HepG2 (cell line): ENCODE measurements at regions not wholly inside any gene's neighbourhood (a gene's known extent, or its start where the extent isn't known, plus 50 kb on each side); places are given as distances from the start of the nearest gene placed in this dataset.

Source experiments
- ATAC-seq: fragments of 200-7000 bp; cut with Tn5 transposase; 3 replicates; pipeline ENCODE4 v1.9.1; 2020; ENCODE audit warnings: mild to moderate bottlenecking, moderate library complexity
- BruUV-seq: library from RNA; stranded (reverse); fragments of 400-500 nt; replicated peaks from 2 replicates; lab custom pipeline; 2021; lab: Mats Ljungman, UMichigan
- CTCF ChIA-PET: fragments of 300-600 bp; formaldehyde crosslinking; extraction: SDS; loops from one replicate; lab custom pipeline; 2021; ENCODE audit warnings: low total read pairs, inconsistent platforms, low intra/inter-chr PET ratio; lab: Yijun Ruan, JAX
- POLR2A ChIA-PET: fragments of 350-600 bp; sonication (Branson Sonifier 250); formaldehyde crosslinking; loops from one replicate; lab custom pipeline; 2020; ENCODE audit warnings: antibody characterized with exemption, inconsistent platforms; lab: Yijun Ruan, JAX
- DNase-seq: peaks from one replicate; pipeline ENCODE4 v3.0.0-alpha.2; 2015; ENCODE audit warnings: low spot score
- FAIRE-seq: peaks from 3 replicates; lab custom pipeline; 2011; peaks lifted over from hg19 to GRCh38; lab: Jason Lieb, UNC
- H2AFZ ChIP-seq: one replicate; pipeline ENCODE4 v1.6.1; 2011; ENCODE audit warnings: low read length, inconsistent platforms
- H3K27ac ChIP-seq: fragments of 300-600 bp; 3 replicates; pipeline ENCODE4 v1.8.0; 2011; ENCODE audit warnings: mixed run types, mild to moderate bottlenecking, mixed read lengths, low read length, inconsistent platforms; ENCODE audit not compliant: insufficient read depth; ENCODE audit errors: extremely low read length
- H3K27me3 ChIP-seq, 2 experiments: fragments of 200-600 bp in 1 of 2; 2 replicates in 1 of 2; 3 replicates in 1 of 2; pipeline versions ENCODE4 v1.6.0 to v1.8.0; 2011; ENCODE audit warnings: low read length in 2 of 2, mild to moderate bottlenecking in 2 of 2, moderate library complexity in 2 of 2, inconsistent platforms in 1 of 2; ENCODE audit not compliant: insufficient read depth in 2 of 2, control insufficient read depth in 1 of 2
- H3K36me3 ChIP-seq, 2 experiments: fragments of 200-600 bp in 1 of 2; replicated peaks in 1 of 2; 2 replicates in 1 of 2; 3 replicates in 1 of 2; pipeline versions ENCODE4 v1.5.1 to v1.8.0; 2011; ENCODE audit warnings: low read length in 2 of 2, inconsistent platforms in 1 of 2; ENCODE audit not compliant: insufficient read depth in 2 of 2, control insufficient read depth in 1 of 2
- H3K4me1 ChIP-seq: 2 replicates; pipeline ENCODE4 v1.5.1; 2012; ENCODE audit warnings: low read length, inconsistent platforms; ENCODE audit not compliant: insufficient read depth
- H3K4me2 ChIP-seq: 2 replicates; pipeline ENCODE4 v1.6.0; 2011; ENCODE audit warnings: low read depth, low read length, inconsistent platforms
- H3K4me3 ChIP-seq, 3 experiments: fragments of 200-600 bp in 1 of 3; sonication (generic), shearing (Covaris generic) in 1 of 3; replicated peaks in 1 of 3; 2 replicates each; pipeline ENCODE4 v1.5.1; 2011 to 2016; ENCODE audit warnings: low read length in 3 of 3, inconsistent platforms in 2 of 3, low read depth in 2 of 3, mild to moderate bottlenecking in 2 of 3, control low read depth in 1 of 3, mixed read lengths in 1 of 3; ENCODE audit not compliant: insufficient read depth in 1 of 3
- H3K79me2 ChIP-seq: one replicate; pipeline ENCODE4 v1.6.1; 2011; ENCODE audit warnings: low read length, inconsistent platforms; ENCODE audit not compliant: insufficient read depth
- H3K9ac ChIP-seq: 2 replicates; pipeline ENCODE4 v1.6.0; 2011; ENCODE audit warnings: mild to moderate bottlenecking, low read depth, low read length, inconsistent platforms; ENCODE audit not compliant: insufficient read depth
- H3K9me3 ChIP-seq: 2 replicates; pipeline ENCODE4 v1.5.1; 2012; ENCODE audit warnings: mild to moderate bottlenecking, low read length
- H4K20me1 ChIP-seq: 2 replicates; pipeline ENCODE4 v1.6.0; 2011; ENCODE audit warnings: inconsistent platforms, mild to moderate bottlenecking, low read length, moderate library complexity; ENCODE audit not compliant: insufficient read depth
- GABPA ChIP-seq, 2 experiments: IDR thresholded peaks; 2 replicates each; pipeline ENCODE4 v1.6.1; 2011 to 2016; ENCODE audit warnings: low read depth in 2 of 2, low read length in 1 of 2, missing biosample characterization in 1 of 2, missing genetic modification characterization in 1 of 2
- GTF3A ChIP-seq: sonication (generic); formaldehyde crosslinking; conservative IDR thresholded peaks from 2 replicates; pipeline ENCODE4 v1.4.0; 2020; ENCODE audit warnings: mild to moderate bottlenecking, missing genetic modification reagents
- NFIB ChIP-seq: sonication (generic); formaldehyde crosslinking; IDR thresholded peaks from 2 replicates; pipeline ENCODE4 v1.9.0; 2021; ENCODE audit warnings: missing genetic modification reagents, mild to moderate bottlenecking, borderline replicate concordance
- PCBP1 ChIP-seq: fragments of 200-400 bp; formaldehyde crosslinking; IDR thresholded peaks from 2 replicates; pipeline ENCODE4 v1.6.1; 2017; ENCODE audit warnings: mild to moderate bottlenecking, low read depth, low read length, borderline replicate concordance
- PRDM4 ChIP-seq: sonication (generic); formaldehyde crosslinking; IDR thresholded peaks from 2 replicates; pipeline ENCODE4 v1.9.0; 2021; ENCODE audit warnings: missing genetic modification reagents, borderline replicate concordance
- RBFOX2 ChIP-seq: fragments of 200-400 bp; formaldehyde crosslinking; IDR thresholded peaks from 2 replicates; pipeline ENCODE4 v1.6.1; 2017; ENCODE audit warnings: low read depth, mild to moderate bottlenecking, low read length
- TFDP1 ChIP-seq: IDR thresholded peaks from 2 replicates; pipeline ENCODE4 v1.6.1; 2016; ENCODE audit warnings: missing compliant biosample characterization, missing genetic modification reagents, borderline replicate concordance
- ZBTB2 ChIP-seq: sonication (generic); formaldehyde crosslinking; IDR thresholded peaks from 2 replicates; pipeline ENCODE4 v1.8.0; 2022; ENCODE audit warnings: low read depth, missing genetic modification reagents
- ZBTB43 ChIP-seq: sonication (generic); formaldehyde crosslinking; conservative IDR thresholded peaks from 2 replicates; pipeline ENCODE4 v1.4.0; 2020; ENCODE audit warnings: missing genetic modification reagents
- ZNF280B ChIP-seq: sonication (generic); formaldehyde crosslinking; IDR thresholded peaks from 2 replicates; pipeline ENCODE4 v1.5.0; 2020; ENCODE audit warnings: missing genetic modification reagents, mild to moderate bottlenecking, borderline replicate concordance
- ZNF564 ChIP-seq: sonication (generic); formaldehyde crosslinking; IDR thresholded peaks from 2 replicates; pipeline ENCODE4 v1.8.1; 2023; ENCODE audit warnings: mild to moderate bottlenecking, missing genetic modification reagents
- ZNF850 ChIP-seq: sonication (generic); formaldehyde crosslinking; conservative IDR thresholded peaks from 2 replicates; pipeline ENCODE4 v1.9.0; 2021; ENCODE audit warnings: mild to moderate bottlenecking, missing genetic modification reagents
- WGBS: methylation state at CpG from one replicate; pipeline ENCODE4 v1.1.6; 2017; ENCODE audit warnings: low lambda C conversion rate; 5-methylcytosine and 5-hydroxymethylcytosine counted together
- in situ Hi-C: cut with HindIII; loops from 2 replicates; pipeline ENCODE4 v1.10.0; 2017; ENCODE audit warnings: low pct_unique_long_range_greater_than_20kb; ENCODE audit not compliant: extremely low pct_ligation_motif_present
- intact Hi-C: fragments of 100-400 bp; cut with micrococcal nuclease; formaldehyde crosslinking; loops from one replicate; pipeline ENCODE4 v1.10.0; 2022; ENCODE audit not compliant: unreplicated experiment

- Histone ChIP-seq H3K27ac (no peak overlapping the region), H3K27me3 (no peaks in the 10 kb centered on the region), H3K4me3 (no peak overlapping the region), H4K20me1 (no peaks in the 10 kb centered on the region), H3K9me3 (peaks cover 31% of the 10 kb centered on the region), H3K9ac (no peak overlapping the region), H3K4me1 (no peaks in the 10 kb centered on the region), H3K79me2 (no peaks in the 10 kb centered on the region), H3K36me3 (no peaks in the 10 kb centered on the region), H2AFZ (no peak overlapping the region), H3K4me2 (no peak overlapping the region)
- DNase-seq (no peak), FAIRE-seq (no peak), ATAC-seq (no peak)
- ChIA-PET POLR2A (no interaction called here), CTCF (no interaction called here)
- TF ChIP-seq ZNF280B (no peak), ZNF850 (CRISPR knock-in tag) (no peak), RBFOX2 (no peak), NFIB (CRISPR knock-in tag) (no peak), TFDP1 (no peak), PRDM4 (CRISPR knock-in tag) (no peak), ZBTB43 (no peak), ZNF564 (CRISPR knock-in tag) (no peak), ZBTB2 (no peak), GABPA (IDR thresholded peaks at IDR 0.05; ENCODE audit: low read depth, low read length) (no peak), GABPA (CRISPR knock-in tag; IDR thresholded peaks at IDR 0.05; ENCODE audit: low read depth) (no peak), GTF3A (no peak), PCBP1 (no peak)
- in situ Hi-C loops, result no loop called here
- WGBS, result 0% methylated on average over 1 of the region's 1 CpG
- BruUV-seq, result no TSS peak
- intact Hi-C loops, result no loop called here
Measured at GRCh38 chr3:145024700-145025099, 1053.1 kb downstream of the DIPK2A start.
